Astrocyte (in vitro differentiated cells and primary cell): ENCODE measurements at regions not wholly inside any gene's neighbourhood (a gene's known extent, or its start where the extent isn't known, plus 50 kb on each side); places are given as distances from the start of the nearest gene placed in this dataset.

Source experiments
- DNase-seq: peaks from one replicate; pipeline ENCODE4 v3.0.0-alpha.2; 2010; ENCODE audit warnings: low read depth
- FAIRE-seq: peaks from 2 replicates; lab custom pipeline; 2011; peaks lifted over from hg19 to GRCh38; lab: Jason Lieb, UNC
- H2AFZ ChIP-seq: 2 replicates; pipeline ENCODE4 v1.6.0; 2012; ENCODE audit warnings: low read depth, low read length, inconsistent platforms
- H3K27ac ChIP-seq: 2 replicates; pipeline ENCODE4 v1.5.1; 2011; ENCODE audit warnings: low read depth, low read length, inconsistent platforms
- H3K27me3 ChIP-seq: 2 replicates; pipeline ENCODE4 v1.6.0; 2011; ENCODE audit warnings: low read length, inconsistent platforms; ENCODE audit not compliant: insufficient read depth
- H3K36me3 ChIP-seq: 2 replicates; pipeline ENCODE4 v1.5.1; 2011; ENCODE audit warnings: low read length, inconsistent platforms; ENCODE audit not compliant: insufficient read depth
- H3K4me1 ChIP-seq: 2 replicates; pipeline ENCODE4 v1.5.1; 2011; ENCODE audit warnings: low read length, inconsistent platforms; ENCODE audit not compliant: insufficient read depth
- H3K4me2 ChIP-seq: 2 replicates; pipeline ENCODE4 v1.6.0; 2012; ENCODE audit warnings: low read length, inconsistent platforms
- H3K4me3 ChIP-seq: 2 replicates; pipeline ENCODE4 v1.5.1; 2011; ENCODE audit warnings: low read depth, mild to moderate bottlenecking, low read length, inconsistent platforms; ENCODE audit not compliant: insufficient read depth
- H3K79me2 ChIP-seq: 2 replicates; pipeline ENCODE4 v1.6.0; 2012; ENCODE audit warnings: mild to moderate bottlenecking, low read length, inconsistent platforms; ENCODE audit not compliant: insufficient read depth
- H3K9ac ChIP-seq: 2 replicates; pipeline ENCODE4 v1.6.0; 2012; ENCODE audit warnings: mild to moderate bottlenecking, low read length, inconsistent platforms
- H3K9me3 ChIP-seq: 2 replicates; pipeline ENCODE4 v1.5.1; 2012; ENCODE audit warnings: low read depth, mild to moderate bottlenecking, low read length, inconsistent platforms; ENCODE audit not compliant: insufficient read depth
- H4K20me1 ChIP-seq: 2 replicates; pipeline ENCODE4 v1.6.0; 2012; ENCODE audit warnings: low read length, inconsistent platforms; ENCODE audit not compliant: insufficient read depth
- H3K27ac Mint-ChIP-seq: one replicate; pipeline ENCODE4 v1.8.0; 2021; ENCODE audit warnings: mild to moderate bottlenecking, mixed read lengths; ENCODE audit not compliant: unreplicated experiment
- H3K27me3 Mint-ChIP-seq: one replicate; pipeline ENCODE4 v1.8.0; 2021; ENCODE audit warnings: low read depth, mixed read lengths; ENCODE audit not compliant: unreplicated experiment
- H3K36me3 Mint-ChIP-seq: one replicate; pipeline ENCODE4 v1.8.0; 2021; ENCODE audit warnings: low read depth, mixed read lengths; ENCODE audit not compliant: unreplicated experiment
- H3K4me1 Mint-ChIP-seq: one replicate; pipeline ENCODE4 v1.8.0; 2021; ENCODE audit warnings: low read depth, mixed read lengths; ENCODE audit not compliant: unreplicated experiment
- H3K4me3 Mint-ChIP-seq: one replicate; pipeline ENCODE4 v1.8.0; 2021; ENCODE audit warnings: mild to moderate bottlenecking, moderate library complexity, mixed read lengths; ENCODE audit not compliant: unreplicated experiment
- H3K9me3 Mint-ChIP-seq: one replicate; pipeline ENCODE4 v1.8.0; 2021; ENCODE audit warnings: mild to moderate bottlenecking, mixed read lengths; ENCODE audit not compliant: unreplicated experiment
- CTCF ChIP-seq: IDR thresholded peaks from 2 replicates; pipeline ENCODE4 v1.5.1; 2011; ENCODE audit warnings: low read depth, mild to moderate bottlenecking, inconsistent platforms, low read length, moderate library complexity; ENCODE audit not compliant: insufficient read depth
- EZH2 ChIP-seq: IDR thresholded peaks from 2 replicates; pipeline ENCODE4 v1.6.1; 2012; ENCODE audit warnings: mild to moderate bottlenecking, low read length, inconsistent platforms; ENCODE audit not compliant: insufficient read depth

- Mint-ChIP-seq H3K9me3 (peaks cover 7% of the 10 kb centered on the region), H3K36me3 (no peaks in the 10 kb centered on the region), H3K4me1 (no peaks in the 10 kb centered on the region), H3K4me3 (no peak overlapping the region), H3K27me3 (no peaks in the 10 kb centered on the region), H3K27ac (no peak overlapping the region)
- DNase-seq (no peak), FAIRE-seq (no peak)
- Histone ChIP-seq H3K79me2 (no peaks in the 10 kb centered on the region), H3K27me3 (no peaks in the 10 kb centered on the region), H3K9me3 (peaks cover 3% of the 10 kb centered on the region), H2AFZ (no peak overlapping the region), H3K4me1 (no peaks in the 10 kb centered on the region), H4K20me1 (no peaks in the 10 kb centered on the region), H3K4me3 (no peak overlapping the region), H3K4me2 (no peak overlapping the region), H3K27ac (no peak overlapping the region), H3K9ac (no peak overlapping the region), H3K36me3 (no peaks in the 10 kb centered on the region)
- TF ChIP-seq EZH2 (no peak), CTCF (no peak)
These were observed 487.2 kb upstream of the REG3G start for GRCh38 chr2:78538322-78538721.

- Histone ChIP-seq H3K9ac (no peak overlapping the region), H3K27me3 (no peaks in the 10 kb centered on the region), H2AFZ (no peak overlapping the region), H3K9me3 (peaks cover 3% of the 10 kb centered on the region), H3K4me1 (no peaks in the 10 kb centered on the region), H3K27ac (no peak overlapping the region), H3K36me3 (no peaks in the 10 kb centered on the region), H3K4me2 (no peak overlapping the region), H4K20me1 (no peaks in the 10 kb centered on the region), H3K4me3 (no peak overlapping the region), H3K79me2 (no peaks in the 10 kb centered on the region)
- Mint-ChIP-seq H3K27me3 (no peaks in the 10 kb centered on the region), H3K36me3 (no peaks in the 10 kb centered on the region), H3K9me3 (peaks cover 7% of the 10 kb centered on the region), H3K4me1 (no peaks in the 10 kb centered on the region), H3K27ac (no peak overlapping the region), H3K4me3 (no peak overlapping the region)
- no peak for DNase-seq
- FAIRE-seq, result no peak
- TF ChIP-seq CTCF, result no peak
- TF ChIP-seq EZH2, result no peak
These were observed 485.2 kb upstream of the REG3G start for GRCh38 chr2:78540255-78540654.

GRCh38 chr2:78541088-78541450 lies 484.4 kb upstream of the REG3G start:
- H3K4me1 ChIP-seq, result no peaks in the 10 kb centered on the region
- H3K79me2 ChIP-seq, result no peaks in the 10 kb centered on the region
- TF ChIP-seq EZH2, result no peak
- no peak for TF ChIP-seq CTCF
- Mint-ChIP-seq H3K27ac (no peak overlapping the region), H3K9me3 (peaks cover 7% of the 10 kb centered on the region), H3K4me1 (no peaks in the 10 kb centered on the region), H3K36me3 (no peaks in the 10 kb centered on the region), H3K27me3 (no peaks in the 10 kb centered on the region), H3K4me3 (no peak overlapping the region)
- no peaks in the 10 kb centered on the region for H4K20me1 ChIP-seq
- no peaks in the 10 kb centered on the region for H3K36me3 ChIP-seq
- FAIRE-seq, result no peak
- no peaks in the 10 kb centered on the region for H3K27me3 ChIP-seq
- no peak overlapping the region for H3K9ac ChIP-seq
- H3K9me3 ChIP-seq, result peaks cover 3% of the 10 kb centered on the region
- no peak overlapping the region for H3K4me2 ChIP-seq
- no peak overlapping the region for H3K4me3 ChIP-seq
- no peak for DNase-seq
- no peak overlapping the region for H3K27ac ChIP-seq
- no peak overlapping the region for H2AFZ ChIP-seq
